Heart left ventricle (tissue), 13 donors: ENCODE measurements at regions not wholly inside any gene's neighbourhood (a gene's known extent, or its start where the extent isn't known, plus 50 kb on each side); places are given as distances from the start of the nearest gene placed in this dataset.

Experiments
- POLR2A ChIP-seq, 2 donors: fragments of 450-650 bp; IDR thresholded peaks; one replicate each; pipeline ENCODE4 v1.6.1; 2017; ENCODE audit warnings: antibody characterized with exemption in 2 of 2, mild to moderate bottlenecking in 2 of 2, moderate library complexity in 2 of 2
- TF ChIP-seq, protein P1 (sequence below), 12 donors: fragments of 200-600 bp; sonication (generic) in 4 of 12; IDR thresholded peaks; one replicate each; pipeline versions ENCODE4 v1.5.0 to v1.8.0; 2018 to 2022; ENCODE audit warnings: antibody characterized with exemption in 12 of 12, mild to moderate bottlenecking in 5 of 12
- donor health status: ischemic (EF 13 %, LVEDD 7.1; RV severe dilation, severe dysfunction).
- donor health status: DM: no; HTN: yes; CAD: no.
- donor health status: DM: no; HTN: no; CAD: no.
- donor health status: ischemic (EF 25% LVEDD 6.9; RV normal size, moderate dysfunction).
- donor health status: ischemic (EF 25% LVEDD 5.7; RV mildly dilated, moderate dysfunction).
- donor health status: ischemic (EF 35%, LVEDD 5.7; RV mildly dilated, moderate dysfunction).
- donor health status: nonischemic (EF 11% LVEDD 7.7; RV severe dilation, severe dysfunction).
- donor health status: DM: yes; HTN: yes; CAD: no.
- donor health status: PGD.
- donor health status: ischemic (EF 29% LVEDD 5.4; RV normal size, mild dysfunction).
- donor health status: nonischemic (EF 23%, LVEDD 6.1; RV moderate dilation, normal function).

DNA sequence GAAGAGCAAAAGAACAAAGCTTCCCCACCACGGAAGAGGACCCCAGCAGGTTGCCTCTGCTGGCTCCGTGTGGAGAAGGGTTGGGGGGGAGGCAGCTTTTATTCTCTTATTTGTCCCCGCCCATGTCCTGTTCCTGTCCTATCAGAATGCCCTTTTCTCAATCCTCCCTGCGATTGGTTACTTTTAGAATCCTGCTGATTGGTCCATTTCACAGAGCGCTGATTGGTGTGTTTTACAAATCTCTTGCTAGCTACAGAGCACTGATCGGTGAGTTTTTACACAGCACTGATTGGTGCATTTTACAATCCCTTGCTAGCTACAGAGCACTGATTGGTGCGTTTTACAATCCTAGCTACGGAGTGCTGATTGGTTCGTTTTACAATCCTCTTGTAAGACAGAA, 100.6 kb upstream of the KLF13 start:
- TF ChIP-seq, protein P1, sequence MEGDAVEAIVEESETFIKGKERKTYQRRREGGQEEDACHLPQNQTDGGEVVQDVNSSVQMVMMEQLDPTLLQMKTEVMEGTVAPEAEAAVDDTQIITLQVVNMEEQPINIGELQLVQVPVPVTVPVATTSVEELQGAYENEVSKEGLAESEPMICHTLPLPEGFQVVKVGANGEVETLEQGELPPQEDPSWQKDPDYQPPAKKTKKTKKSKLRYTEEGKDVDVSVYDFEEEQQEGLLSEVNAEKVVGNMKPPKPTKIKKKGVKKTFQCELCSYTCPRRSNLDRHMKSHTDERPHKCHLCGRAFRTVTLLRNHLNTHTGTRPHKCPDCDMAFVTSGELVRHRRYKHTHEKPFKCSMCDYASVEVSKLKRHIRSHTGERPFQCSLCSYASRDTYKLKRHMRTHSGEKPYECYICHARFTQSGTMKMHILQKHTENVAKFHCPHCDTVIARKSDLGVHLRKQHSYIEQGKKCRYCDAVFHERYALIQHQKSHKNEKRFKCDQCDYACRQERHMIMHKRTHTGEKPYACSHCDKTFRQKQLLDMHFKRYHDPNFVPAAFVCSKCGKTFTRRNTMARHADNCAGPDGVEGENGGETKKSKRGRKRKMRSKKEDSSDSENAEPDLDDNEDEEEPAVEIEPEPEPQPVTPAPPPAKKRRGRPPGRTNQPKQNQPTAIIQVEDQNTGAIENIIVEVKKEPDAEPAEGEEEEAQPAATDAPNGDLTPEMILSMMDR (IDR thresholded peaks at IDR 0.05), result no peak
- no peak for TF ChIP-seq POLR2A (IDR thresholded peaks at IDR 0.05)
